HG02870 (cell line): ENCODE measurements at regions not wholly inside any gene's neighbourhood (a gene's known extent, or its start where the extent isn't known, plus 50 kb on each side); places are given as distances from the start of the nearest gene placed in this dataset.

Experiments used
- ATAC-seq: cut with Tn5 transposase; IDR thresholded peaks from one replicate; pipeline ENCODE4 v1.9.1; 2021; ENCODE audit warnings: mild to moderate bottlenecking, moderate library complexity; ENCODE audit not compliant: unreplicated experiment

DNA sequence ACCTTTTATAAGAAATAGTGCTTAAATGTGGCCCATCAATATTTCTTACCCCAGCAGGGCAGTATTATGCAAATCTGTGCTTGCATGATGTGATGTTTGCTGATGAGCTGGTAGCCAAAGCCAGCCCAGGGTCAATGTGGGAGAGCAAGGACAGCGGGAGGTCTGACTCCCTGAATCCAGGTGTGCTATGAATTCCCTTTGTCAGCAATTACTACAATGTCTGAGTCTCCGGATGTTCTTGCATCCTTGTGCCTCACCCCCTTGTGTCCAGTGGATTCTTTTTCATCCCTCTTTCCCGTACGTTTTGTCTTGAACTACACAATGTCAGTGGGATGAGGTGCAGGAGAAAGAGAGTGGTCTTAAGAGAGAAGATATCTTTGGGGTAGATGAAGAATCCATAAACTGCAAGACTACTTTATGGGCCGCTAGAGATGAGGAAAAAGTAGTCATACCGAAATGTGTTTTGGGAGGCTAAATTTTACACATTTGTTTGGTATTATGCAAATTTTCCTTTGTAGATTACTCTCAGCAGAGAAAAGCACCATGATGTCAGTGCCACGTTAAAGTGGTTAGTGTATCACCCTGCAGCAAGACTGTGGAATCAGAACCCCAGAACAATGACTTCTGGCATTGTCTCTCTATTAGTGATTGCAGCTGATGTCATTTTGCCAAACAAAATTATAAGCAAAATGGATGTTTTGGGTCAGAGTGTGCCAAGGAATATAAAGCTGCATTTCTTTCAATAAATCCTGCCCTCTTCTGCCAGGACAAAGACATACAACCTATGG, 53.5 kb upstream of the TSHZ3 start:
- no peak for ATAC-seq

DNA sequence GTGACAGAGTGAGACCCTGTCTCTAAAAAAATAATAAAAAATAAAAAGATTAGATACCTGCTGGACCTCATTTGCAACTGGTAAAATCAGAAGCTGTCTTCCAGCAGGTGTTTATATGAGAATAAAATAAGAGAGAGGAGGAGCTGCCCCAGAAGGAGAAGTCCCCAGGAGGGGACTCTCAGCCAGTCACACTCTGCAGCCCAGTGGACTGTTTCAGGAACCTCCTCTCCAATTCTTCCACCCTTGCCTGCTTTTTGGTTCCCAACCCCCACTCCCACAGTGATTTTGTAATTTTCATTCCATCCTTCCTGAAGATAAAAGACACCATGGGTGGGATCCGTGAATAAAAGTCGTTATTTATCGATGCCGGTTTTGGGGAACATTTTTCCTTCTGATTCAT, 56.9 kb upstream of the TSHZ3 start:
- ATAC-seq = no peak

DNA sequence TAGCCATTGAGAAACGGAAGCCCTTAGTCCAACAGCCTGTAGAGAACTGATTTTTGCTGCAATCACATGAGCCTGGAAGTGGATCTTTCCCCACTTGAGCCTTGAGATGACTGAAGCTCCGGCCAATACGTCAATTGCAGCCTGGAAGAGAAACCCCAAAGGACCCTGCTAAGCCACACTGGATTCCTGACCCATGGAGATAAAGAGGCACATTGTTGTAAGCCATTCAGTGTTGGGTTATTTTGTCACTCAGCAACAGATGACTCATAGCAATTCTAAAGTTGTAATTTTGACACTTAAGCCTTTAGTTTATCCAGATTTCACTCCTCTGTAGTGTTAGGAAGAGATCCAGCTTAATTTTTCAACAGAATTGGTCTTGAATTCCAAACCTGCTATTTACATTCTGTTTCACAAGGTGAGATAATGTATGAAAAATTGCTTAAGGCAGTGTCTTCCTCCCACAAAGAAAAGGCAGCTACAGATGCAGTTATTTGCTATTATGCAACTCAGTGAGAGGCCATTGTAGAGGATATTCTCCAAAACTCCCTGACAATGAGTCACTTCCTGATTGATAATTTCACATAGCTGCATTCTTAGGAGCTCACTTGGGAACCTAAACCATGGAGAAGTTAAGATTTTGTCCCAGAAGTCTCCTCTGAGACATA, 59.4 kb upstream of the TSHZ3 start:
- ATAC-seq = no peak

DNA sequence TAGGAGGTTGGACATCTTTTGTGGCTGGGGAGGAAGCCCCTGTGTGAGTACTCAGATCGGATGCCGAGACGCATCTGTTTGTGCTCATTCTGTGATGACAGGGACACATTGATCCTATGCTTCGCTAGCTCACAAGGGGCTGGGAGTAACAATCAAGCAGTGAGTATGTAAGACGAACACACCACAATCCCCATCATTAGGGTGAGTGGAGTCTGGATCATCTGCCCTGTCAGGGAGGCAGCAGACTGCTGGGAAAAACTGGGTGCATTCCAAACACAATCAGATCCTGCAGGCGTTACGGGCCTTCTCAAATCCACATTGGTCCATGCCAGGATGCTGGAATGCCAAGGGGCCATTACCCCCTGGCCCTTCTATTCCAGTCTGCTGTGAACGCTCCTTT, 64.1 kb upstream of the TSHZ3 start:
- no peak for ATAC-seq

DNA sequence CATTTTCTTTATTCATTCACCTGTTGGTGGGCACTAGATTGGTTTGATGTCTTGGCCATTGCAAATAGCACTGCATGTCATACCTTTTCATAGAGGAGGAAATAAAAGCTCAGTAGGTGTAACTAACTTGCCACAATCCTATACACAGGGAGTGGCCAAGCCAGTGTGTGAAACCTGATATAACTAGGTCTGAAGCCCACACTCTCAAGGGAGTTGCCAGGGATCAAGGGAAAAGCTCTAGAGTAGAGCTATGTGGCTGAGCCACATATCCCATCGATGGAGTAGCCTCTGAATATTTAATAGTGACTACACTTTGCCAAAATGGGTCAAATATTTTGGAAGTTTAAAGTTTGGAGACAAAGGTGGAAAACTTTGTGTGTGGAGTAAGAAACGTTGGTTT, 66.1 kb upstream of the TSHZ3 start:
- no peak for ATAC-seq

DNA sequence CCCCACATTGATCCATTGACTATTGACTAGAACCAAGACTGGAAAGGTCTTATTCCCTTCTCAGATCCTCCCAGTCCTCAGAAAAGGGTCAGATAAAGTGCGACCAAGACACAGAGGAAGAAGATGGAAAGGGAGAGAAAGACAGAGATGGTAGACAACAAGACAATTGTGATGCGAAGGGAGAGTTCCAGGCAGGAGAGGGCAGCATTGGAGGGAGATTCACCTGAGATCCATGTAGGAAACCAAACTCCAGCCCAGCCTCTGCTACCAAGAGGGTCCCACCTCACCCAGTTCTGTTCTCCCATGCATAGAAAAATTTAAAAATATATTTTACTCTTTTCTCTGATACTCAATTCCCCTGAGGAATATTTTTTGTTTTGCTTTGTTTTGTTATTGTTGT, 67.3 kb upstream of the TSHZ3 start:
- ATAC-seq = no peak

DNA sequence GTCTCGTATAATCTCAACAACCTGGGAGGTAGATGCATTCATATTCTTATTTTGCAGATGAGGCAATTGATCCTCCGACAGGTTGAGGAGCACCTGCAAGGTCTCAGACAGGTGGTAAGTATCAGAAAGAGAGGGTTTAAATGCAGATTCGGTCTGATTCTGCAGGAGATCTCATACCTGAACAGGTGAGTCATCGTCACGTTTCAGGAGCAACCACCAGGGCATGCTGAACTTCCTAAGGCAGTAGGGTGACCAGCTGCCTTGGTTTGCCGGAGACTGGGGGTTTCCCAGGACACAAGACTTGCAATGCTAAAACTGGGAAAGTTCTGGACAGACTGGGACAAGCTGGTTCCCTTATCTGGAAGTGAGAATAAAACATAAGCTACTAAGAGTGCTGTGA, 68.8 kb upstream of the TSHZ3 start:
- no peak for ATAC-seq

DNA sequence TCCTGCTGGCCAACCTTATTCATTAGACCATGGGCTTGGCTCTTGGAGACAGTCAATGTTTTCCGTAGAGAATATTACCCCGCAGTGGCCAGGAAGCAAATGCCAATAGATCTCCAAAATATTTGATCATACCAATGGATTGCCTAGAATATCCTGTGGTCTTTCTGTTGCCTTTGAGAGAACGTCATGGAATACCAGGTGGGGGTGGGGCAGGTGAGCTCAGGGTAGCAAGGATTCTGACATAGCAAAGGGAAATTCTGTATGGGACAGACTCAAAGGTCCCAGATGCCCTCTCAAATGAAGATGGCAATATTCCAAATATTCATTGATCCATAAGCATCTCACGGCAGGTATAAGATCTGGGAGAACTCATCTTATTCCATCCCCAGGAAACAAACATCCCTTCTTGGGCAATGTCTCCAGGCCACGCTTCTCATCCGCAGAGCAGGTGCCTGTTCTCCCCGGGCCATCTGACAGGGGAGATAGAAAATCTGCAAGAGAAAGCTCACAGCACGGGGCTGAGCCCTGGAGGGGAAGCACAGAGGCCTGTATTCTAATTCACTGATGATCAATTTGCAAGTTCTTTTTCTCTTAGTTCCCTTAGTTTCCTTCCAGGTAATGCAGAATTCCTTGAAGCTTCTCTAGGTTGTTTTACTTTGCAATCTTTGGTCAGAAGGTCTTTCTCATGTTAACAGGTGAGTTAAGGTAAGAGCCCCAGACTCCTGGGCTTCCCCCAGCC, 69.6 kb upstream of the TSHZ3 start:
- no peak for ATAC-seq

DNA sequence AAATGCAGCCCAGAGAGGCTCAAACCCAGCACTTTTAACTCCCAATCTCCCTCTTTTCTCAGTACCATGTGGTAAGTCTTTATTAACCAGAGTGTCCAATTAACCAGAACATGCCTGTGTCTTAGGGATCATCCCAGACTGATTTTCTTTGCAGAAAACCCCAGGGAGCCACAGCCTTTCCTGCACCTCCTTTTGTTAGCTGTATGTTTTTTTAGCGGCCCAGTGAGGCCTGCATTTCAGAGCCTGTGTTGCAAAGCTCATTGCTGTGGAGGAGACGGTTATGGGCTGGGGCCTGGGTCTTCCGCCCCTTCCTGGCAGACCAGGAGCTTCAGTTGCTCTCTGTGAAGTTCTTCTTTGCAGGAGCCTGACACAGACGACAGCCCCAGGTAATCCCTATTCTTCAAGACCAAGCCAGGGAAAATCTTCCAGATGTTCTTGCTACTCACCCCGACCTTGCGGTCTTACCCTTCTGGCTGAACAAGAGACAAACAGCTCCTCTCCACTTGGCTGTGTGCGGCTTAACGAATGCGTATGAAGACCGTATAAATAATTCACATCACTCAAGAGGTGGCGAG, 70.7 kb upstream of the TSHZ3 start:
- ATAC-seq = no peak

DNA sequence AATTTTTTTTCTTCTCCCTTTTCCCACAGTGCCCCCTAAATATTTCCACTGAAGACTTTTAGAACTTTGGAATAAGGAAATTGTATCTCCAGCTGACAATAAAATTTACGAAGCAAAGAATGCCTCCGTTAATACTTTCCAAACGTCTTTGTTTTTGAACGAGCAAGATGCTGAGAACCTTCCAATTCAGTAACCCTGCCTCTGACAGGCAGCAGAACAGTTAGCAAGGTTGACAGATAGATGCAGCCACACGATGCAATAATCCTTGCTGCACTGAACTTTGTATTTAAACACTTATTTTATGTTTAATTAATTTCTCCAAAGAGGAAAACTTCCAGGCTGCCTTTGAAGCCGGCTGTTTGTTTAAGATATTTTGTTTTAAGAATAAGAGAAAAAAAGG, 71.8 kb upstream of the TSHZ3 start:
- no peak for ATAC-seq

DNA sequence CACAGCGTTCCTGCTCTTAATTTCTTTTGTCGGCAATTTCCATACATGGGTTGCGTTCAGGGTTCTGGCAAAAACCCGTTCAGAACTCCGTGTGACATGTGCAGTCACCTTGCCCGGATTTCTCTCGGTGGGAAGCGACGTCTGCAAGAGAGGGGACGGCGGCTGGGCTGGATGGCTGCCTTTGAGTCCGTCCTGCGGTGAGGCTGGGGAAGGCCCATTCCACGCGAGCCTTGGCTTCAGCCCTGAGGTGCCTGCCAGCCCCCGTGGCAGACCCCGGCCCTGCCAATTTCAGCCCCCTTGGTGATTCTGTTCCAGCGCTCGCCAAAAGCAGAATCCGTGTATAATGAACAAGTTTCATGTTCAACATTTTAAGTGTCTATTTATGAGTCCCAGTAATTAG, 72.6 kb upstream of the TSHZ3 start:
- ATAC-seq = no peak

DNA sequence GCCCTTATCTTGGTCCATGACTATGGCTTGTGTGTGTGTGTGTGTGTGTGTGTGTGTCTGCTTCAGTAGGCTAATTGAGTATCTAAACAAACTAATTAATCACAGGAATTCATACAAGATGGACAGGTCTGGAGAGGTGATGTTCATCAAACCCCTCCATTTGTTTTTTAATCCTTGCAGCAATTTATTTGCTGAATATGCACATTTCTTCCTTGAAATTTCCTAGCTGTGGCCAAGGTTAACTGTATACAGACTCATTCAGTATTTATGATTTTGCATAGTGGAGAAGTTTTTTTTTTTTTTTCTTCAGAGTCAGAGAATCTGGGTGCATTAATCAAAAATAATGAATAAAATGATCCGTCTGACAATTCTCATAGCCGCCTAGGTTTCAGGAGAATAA, 74.7 kb upstream of the TSHZ3 start:
- ATAC-seq = no peak

DNA sequence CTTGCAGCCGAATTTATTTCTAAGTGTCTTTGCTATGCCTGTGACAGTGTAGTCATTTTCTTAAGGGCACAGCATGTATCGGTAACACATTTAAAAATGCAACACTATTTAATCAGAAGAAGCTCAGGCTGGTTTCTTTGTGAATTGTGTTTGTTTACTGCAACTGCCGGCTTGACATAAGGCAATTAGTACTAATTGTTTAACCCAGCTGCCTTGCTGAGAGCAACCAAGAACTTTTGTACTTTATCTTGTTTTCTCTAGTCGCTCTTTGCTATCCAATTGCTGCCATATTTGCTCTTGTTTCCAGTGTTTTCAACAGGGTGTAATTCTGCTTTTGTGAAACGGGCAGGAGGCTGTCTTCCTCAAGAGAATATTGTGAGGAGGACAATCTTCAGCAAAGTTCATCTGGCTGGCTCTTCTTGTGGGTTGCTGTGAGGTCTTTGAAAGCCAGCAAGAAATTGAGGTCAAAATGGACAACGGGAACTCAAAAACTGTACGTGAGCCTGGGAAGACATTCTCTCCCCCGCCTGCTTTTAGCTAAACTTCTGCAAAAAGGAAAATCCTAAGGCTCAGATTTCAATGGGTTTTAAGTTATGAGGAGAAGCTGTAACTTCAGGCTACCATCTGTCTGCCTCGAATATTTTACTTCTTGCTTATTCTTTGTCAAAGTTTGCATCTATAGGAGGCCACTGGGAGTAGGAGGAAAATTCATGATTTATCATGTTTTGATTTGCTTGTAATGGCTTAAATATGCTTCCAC, 75.8 kb upstream of the TSHZ3 start:
- no peak for ATAC-seq

DNA sequence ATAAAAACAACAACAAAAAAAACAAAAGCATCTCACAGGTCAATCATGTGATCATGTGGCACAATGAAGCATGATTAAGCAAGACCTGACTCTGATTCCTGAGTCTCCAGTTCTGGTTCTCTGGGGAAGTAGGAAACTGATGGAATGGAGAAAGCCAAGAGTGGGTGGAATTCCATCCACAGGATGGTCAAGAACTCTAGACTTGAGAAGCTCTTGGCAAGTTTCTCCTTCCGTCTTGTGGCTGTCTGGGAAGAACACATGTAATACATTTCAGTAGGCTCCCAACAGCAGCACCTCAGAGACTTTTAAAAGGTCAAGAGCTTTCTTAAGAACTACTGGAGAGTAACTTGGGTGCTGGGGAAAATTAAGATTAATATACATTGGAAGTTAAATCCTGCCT, 78.6 kb upstream of the TSHZ3 start:
- ATAC-seq = no peak

DNA sequence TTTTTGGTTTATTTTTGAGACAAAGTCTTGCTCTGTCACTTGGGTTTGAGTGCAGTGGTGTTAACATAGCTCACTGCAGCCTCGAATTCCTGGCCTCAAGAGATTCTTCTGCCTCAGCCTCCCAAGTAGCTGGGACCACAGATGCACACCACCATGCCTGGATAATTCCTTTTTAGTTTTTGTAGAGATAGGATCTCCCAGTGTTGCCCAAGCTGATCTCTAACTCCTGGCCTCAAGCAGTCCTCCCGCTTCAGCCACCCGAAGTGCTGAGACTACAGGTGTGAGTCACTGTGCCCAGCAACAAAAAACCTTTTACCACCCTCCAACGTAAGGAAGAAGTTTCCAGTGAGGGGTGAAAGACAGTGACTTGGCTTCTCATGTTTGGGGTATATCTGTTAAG, 81.1 kb upstream of the TSHZ3 start:
- ATAC-seq = no peak

DNA sequence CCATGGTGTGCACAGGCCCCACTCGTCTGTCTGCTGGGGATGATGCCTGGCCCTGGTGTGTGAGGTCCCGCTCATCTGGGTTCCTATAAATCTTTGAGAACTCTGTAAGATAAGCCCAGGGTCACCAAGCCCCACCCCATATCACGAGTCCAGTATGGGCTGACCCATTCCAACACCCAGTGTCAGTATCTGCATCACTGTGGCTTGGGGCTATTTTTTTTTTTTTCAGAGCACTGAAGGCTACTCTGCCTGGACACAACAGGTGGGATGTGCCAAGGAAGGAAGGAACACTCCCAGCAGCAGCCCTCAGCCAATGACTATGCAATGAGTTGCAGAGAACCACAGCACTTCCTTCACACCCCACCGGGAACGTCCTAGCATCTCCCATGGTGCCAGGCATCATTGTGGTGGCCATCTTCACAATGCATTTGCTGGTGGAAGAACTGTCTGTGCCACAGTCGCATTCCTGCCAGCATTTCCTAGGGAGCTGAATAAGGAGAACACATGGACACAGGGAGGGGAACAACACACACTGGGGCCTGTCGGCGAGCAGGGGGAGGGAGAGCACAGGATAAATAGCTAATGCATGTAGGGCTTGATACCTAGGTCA, 83.1 kb upstream of the TSHZ3 start:
- no peak for ATAC-seq

DNA sequence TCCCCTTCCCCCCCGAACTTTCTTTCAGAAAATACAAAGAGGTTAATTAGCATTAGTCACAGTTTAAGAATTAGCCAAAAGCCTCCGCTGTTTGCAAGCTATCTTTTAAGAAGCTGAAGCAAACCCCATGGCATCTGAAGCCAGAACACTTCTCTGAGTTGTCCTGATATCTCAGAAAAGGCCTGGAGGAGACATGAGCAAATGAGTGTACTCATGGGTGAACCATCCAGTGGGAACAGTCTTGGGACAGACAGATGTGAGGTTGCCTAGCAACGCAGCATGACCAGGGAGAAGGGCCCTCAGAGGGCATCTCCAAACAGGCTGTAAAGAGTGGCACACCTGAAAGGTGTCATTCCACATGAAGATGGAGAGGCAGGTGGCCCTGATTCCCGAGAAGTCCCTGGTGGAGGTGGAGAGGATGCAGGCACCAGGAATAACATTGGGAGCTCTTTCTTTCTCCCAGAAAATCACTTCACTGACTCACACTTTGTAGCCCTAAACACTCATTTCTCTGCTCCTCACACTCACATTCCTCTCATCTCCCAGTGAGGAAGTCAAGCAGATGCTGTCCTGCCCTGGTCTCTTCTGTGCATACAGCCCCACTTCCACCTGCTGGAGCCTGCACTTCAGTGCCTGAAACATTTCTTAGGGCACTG, 87.0 kb upstream of the TSHZ3 start:
- no peak for ATAC-seq

DNA sequence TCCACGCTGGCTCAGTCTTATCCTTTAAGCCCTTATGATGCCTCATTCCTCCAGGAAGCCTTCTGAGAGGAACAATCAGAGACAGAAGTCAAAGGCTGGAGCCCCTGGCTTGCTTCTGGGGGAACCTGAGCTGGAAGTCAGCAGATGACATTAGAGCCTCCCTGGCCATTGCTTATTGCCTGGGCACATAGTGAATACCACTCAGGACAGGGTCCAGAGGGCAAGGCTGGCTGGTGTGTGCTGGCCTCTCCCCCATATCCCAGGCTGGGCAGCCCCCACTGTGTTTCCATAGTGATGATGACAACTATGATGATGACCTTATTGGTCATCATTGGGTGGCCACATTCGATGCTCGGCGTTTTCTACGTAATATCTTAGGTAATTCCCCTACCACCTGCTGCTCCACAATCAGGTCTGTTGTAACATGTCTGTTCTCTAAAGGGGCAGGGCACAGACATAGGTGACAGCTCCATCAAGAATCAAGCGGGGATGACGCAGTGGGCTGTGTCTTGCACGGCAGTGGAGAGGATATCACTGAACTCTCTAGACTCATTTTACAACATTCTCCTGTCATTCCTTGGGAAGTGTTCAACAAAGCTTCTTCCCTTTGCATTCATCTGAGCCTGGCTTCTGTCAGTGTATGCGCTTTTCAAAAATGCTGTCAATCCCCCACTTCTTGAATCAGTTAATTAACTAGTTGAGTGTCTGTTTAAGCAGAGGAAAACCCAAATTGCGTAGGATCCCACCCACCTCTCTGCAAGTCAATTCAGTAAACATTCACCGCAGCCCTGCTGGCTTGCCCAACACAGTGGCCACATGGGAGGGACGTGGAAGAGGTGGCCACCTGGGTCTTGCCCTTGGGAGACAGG, 89.4 kb upstream of the TSHZ3 start:
- ATAC-seq = no peak

DNA sequence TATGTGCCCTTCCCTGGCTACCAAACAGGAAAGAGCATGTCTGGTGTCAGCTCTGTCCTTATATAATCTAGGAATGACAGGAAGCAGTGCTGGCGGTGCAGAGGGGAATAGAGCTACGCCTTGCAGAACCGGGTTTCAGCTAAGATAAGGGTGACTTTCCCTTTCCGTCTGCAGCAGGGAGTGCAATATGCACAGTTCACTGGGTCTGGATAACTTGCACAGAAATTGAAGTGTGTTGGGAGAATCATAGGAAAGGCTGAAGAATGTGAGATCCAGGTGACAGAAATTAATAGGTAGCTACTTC, 90.0 kb upstream of the TSHZ3 start:
- ATAC-seq = no peak
